NCI-H1105 treated with DMSO at 0.1 percent for 48 hours (cell line): ENCODE measurements at regions not wholly inside any gene's neighbourhood (a gene's known extent, or its start where the extent isn't known, plus 50 kb on each side); places are given as distances from the start of the nearest gene placed in this dataset.
"Not testable (repeated sequence)": the region's sequence is repeated elsewhere in the genome, so short reads cannot be mapped to it uniquely, and the experiment has no call there.

Experiments
- DNase-seq: peaks from one replicate; lab custom pipeline; 2025; lab: John Stamatoyannopoulos, UW

GRCh38 chr4:135864304-135864703, 1662.7 kb upstream of the PABPC4L start:
- DNase-seq = not testable (repeated sequence)

- no peak for DNase-seq
These were observed 1639.2 kb upstream of the PABPC4L start for GRCh38 chr4:135840781-135841180.

DNA sequence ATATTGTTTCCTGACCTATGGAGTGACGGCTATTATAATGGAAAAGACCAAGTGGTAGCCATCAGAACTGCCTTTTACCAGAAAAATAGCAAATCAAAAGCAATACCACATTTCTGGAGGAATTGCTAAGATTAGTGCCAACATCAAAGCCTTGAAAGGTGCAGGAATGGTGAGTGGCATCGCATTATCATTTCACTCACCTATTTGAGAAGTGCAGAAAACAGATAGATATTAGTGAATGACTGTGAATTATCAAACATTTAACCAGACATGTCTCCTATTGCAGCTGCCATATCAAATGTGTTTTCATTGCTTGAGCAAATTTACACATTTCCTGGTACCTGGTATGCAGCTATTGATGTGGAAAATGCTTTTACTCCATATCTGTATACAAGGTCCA, 1638.1 kb upstream of the PABPC4L start:
- no peak for DNase-seq

GRCh38 chr4:135838889-135839288, 1637.3 kb upstream of the PABPC4L start:
- DNase-seq = no peak

- DNase-seq = no peak
These were observed 1632.9 kb upstream of the PABPC4L start for GRCh38 chr4:135834471-135834870.

GRCh38 chr4:135833529-135833928, 1631.9 kb upstream of the PABPC4L start:
- no peak for DNase-seq

DNA sequence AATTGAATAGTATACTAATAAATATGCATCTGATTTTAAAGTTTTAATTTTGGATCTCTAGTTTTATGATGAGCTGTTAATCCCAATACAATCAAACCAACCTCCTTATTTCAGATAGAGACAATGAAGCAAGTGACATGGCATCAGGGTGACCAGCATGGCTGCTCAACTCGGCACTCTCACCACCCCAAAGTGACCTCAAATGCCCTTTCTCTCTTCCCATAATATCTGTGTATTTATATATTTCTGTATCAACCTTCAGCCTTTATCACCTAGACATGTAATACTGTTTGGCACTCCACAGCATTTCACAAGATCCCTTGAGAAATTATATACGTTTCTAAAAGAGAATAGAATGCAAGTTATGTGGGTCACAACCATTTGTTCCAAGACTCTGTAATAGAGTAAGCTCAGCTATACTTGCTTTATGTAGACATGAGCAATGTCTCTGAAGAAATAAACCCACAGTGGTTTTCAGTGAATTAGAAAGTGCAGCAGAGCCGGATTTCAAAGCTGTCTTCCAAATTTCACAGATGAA, 1623.2 kb upstream of the PABPC4L start:
- DNase-seq = no peak

- DNase-seq = no peak
These were observed 1603.2 kb upstream of the PABPC4L start for GRCh38 chr4:135804785-135805184.

- no peak for DNase-seq
These were observed 1575.8 kb upstream of the PABPC4L start for GRCh38 chr4:135777361-135777760.

DNA sequence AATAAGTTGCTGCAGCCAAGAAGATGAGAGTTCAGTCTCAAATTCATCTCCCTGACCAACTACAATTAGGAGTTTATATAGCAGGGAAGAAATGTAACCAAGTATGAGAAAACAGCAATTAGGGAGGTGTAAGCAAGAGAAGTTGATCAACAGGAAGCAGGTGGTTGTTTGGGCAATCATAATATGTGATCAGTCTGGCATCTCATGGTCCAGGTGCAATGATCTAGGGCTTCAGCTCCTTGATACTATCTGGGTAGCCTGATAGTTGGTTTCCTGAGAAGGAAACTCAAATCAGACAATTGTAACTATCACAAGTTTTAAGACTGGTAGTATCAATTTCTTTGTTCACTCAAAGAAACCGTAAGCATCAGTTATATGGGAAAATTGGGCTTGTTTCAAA, 1574.3 kb upstream of the PABPC4L start:
- DNase-seq = no peak

GRCh38 chr4:135770505-135770904, 1568.9 kb upstream of the PABPC4L start:
- DNase-seq = no peak

DNA sequence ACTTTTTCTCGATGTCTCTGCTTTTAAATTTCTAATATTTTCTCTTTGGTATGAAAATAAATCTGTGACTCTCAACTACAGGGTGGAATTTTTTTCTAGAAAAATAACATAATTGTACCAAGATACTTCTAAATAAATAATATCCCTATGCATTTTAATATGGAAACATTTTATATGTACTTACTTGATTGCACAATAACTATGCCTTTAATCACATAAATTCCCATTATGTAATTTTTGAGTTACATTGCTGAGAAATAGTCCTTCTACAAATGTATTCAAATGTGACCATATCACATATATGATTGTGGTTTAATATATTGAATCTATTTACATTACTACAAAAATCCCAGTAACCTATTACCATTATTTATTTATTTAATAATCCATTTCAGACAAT, 1543.3 kb upstream of the PABPC4L start:
- DNase-seq = no peak

- no peak for DNase-seq
These were observed 1540.0 kb upstream of the PABPC4L start for GRCh38 chr4:135741583-135741982.

GRCh38 chr4:135739354-135739753, 1537.8 kb upstream of the PABPC4L start:
- DNase-seq = no peak

- DNase-seq = no peak
These were observed 1533.9 kb upstream of the PABPC4L start for GRCh38 chr4:135735512-135735911.

DNA sequence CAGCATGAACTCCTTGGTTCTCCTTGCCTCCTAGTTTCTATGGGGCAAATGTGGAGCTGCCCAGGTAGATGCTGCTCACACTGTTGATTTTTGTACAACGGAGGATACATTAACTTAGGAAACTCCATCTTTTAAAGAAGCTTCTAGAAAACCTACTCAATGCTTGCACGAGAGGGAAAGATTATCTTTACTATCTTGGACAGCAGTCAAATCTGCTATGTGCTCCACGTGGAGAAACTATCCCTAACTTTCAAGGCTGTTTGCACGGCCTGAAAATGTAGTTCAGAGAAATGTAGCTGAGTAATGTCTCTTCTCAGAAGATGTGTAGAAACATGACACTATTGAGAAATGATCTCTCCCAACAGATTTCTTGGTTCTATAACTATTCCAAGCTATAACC, 1530.9 kb upstream of the PABPC4L start:
- no peak for DNase-seq

- no peak for DNase-seq
These were observed 1530.1 kb upstream of the PABPC4L start for GRCh38 chr4:135731682-135732081.

DNA sequence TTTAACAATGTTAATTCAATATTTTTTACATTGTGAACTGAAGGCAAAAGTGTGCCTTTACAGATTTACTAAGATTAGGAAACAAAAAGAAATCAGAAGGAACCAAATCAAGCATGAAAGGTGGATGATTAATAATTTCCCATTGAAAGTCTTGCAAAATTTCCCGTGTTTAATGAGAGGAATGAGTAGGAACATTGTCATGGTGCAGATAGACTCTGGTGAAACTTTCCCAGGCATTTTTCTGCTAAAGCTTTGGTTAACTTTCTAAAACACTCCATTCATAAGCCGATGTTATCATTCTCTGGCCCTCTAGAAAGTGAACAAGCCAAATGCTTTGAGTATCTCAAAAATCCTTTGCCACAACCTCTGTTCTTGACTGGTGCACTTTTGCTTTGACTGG, 1522.8 kb upstream of the PABPC4L start:
- no peak for DNase-seq

DNA sequence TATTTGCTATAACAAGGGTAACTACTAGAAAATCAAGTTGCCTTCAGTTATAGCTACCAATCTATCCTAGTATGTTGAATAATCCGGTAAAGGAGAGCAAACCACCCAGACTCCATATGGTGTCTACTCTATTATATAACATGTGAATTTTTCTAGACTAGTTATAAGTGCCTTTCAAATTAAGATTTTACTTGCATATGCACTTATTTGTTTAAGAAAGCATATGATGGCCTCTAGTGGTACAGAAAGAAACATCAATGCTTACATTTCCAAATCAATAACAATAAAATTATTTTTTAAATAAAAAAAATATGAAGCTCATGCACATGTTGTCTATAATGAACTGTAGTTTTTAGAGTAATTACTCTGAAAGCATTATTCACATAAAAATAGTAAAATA, 1516.4 kb upstream of the PABPC4L start:
- DNase-seq = no peak

DNA sequence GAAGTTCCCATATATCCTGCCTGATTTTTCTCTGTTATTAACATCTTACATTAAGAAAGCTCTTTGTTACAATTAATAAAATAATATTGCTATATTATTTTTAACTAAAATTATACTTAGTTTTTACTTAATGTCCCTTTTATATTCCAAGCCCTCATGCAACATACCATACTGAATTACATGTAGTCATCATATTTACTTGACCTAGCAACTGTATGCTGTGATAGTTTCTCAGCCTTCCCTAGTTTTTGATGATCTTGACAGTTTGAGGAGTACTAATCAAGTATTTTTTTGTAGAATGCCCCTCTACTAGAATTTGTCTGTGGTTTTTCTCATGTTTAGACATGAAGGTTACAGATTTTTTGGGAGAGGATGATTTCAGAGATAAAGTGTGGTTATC, 1503.8 kb upstream of the PABPC4L start:
- no peak for DNase-seq

DNA sequence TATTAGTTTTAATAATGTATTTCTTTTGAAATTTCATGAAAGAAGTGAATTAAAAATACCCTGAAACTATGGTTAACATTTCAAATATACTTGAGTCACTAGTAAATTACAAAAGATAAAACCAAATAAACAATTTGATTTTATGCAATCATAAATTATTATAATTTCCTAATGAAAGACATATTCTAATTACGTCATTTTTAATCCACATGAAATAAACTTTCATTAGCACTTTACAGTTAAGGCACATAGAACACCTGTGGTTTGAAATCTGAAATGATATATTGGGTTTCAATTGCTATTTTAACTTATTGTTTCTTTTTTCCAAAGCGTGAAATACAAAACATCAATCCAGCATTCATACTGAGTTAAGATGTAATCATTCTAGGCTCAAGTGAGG, 1492.5 kb upstream of the PABPC4L start:
- no peak for DNase-seq

- no peak for DNase-seq
These were observed 1482.4 kb upstream of the PABPC4L start for GRCh38 chr4:135684001-135684400.

- no peak for DNase-seq
These were observed 1470.6 kb upstream of the PABPC4L start for GRCh38 chr4:135672202-135672601.

- no peak for DNase-seq
These were observed 1469.0 kb upstream of the PABPC4L start for GRCh38 chr4:135670548-135670947.
